GM18870 (cell line): ENCODE measurements at regions not wholly inside any gene's neighbourhood (a gene's known extent, or its start where the extent isn't known, plus 50 kb on each side); places are given as distances from the start of the nearest gene placed in this dataset.

Experiments
- ATAC-seq: cut with Tn5 transposase; IDR thresholded peaks from one replicate; pipeline ENCODE4 v1.9.1; 2021; ENCODE audit warnings: moderate library complexity; ENCODE audit not compliant: unreplicated experiment

DNA sequence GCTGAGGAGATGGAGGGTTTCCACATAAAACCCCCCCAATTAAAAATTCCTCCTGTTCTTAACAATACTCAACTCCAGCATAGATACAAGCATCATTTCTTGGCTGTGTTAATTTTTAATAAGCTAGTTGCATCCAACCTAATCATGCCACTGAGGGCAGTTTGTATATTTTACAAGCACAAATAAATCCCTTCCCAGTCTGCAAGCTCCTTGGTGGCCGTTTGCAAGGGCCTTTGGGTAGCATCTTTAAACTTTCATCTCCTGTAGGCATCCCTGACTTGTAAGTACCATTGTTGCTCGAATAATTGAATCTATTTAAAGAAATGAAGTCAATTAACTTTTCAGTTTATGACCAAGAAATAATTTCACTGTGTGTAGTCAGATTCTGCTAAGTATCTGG, 103.5 kb upstream of the AJAP1 start:
- ATAC-seq, result no peak

DNA sequence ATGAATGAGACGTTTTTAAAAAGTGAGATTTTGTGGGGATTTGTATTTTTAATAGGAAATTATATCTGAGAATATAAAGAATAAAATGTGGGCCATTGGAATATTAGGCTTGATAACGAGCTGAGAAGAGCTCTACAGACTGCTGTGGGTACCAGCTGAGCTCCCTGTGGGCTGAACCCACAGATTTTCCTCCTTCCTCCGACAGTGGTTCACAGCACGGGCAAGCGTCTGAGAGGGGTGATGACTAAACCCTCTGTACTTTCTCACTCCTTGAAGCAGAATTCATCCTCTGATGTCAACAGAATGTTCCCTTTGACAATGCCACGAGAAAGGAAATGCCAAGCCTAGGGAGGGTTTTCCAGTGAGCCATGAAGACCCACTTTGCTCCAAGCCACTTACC, 102.7 kb upstream of the AJAP1 start:
- no peak for ATAC-seq

DNA sequence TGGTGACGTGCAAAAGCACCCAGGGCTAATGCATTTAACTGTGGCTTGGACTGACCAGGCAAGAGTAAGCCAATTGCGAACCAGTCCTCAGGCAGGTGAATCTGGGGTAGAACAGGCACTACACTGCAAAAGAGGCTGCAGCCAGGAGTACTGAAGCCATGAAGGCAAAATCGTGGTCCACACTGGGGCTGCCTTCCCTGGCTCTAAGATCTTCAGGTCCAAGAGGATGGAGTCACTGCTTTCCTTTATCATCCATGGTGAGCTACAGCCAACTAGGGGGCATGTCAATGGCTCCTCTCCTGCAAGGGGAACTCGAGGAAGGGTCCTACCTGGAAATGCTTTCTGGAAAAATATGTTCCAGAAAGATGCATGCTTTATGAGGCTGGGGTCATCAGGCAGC, 100.6 kb upstream of the AJAP1 start:
- ATAC-seq, result no peak

DNA sequence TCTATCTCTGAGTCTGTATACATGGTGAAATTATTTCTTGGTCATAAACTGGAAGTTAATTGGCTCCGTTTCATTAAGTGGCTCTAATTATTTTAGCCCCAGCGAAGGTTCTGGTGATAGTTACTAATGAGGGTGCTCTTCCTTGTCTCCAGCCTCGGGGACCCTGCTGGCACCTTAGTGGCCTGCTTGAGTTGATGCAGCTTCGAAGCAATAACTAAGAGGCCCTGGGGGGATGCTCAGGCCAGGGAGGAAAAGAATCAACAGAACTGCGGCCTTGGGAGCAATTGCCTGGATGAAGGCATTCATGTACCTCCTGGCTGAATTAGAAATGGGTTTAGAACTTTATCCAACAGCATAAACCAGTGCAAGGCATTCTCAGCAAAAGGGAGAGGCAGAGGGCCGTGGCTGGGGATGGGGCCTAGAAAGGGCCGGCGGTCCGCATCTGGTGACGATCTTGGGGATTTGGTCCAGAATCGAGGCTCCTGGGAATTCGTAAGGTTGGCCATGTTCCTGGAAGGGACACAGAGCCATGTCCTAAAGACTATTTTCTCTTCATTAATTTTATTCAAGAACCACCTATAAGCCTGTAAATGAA, 100.0 kb upstream of the AJAP1 start:
- no peak for ATAC-seq

DNA sequence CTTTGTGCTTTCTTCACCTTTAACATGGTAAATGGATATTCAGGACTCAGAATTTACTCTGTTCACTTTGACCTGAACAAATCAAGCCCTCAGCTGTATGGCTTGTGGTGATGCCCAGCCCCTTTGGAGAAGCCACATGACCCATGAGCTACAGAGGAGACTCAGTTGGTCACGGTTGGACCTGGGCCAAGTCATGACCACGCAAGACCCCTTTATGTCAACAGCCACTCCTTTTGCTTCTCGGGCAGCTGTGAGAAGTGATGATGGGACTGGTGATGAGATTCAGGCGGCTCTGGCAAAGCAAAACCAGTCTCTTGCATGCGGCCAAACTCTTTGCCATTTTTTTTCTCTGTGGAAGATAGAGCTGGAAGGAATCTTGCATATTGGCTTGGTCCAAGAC, 96.5 kb upstream of the AJAP1 start:
- ATAC-seq, result no peak

DNA sequence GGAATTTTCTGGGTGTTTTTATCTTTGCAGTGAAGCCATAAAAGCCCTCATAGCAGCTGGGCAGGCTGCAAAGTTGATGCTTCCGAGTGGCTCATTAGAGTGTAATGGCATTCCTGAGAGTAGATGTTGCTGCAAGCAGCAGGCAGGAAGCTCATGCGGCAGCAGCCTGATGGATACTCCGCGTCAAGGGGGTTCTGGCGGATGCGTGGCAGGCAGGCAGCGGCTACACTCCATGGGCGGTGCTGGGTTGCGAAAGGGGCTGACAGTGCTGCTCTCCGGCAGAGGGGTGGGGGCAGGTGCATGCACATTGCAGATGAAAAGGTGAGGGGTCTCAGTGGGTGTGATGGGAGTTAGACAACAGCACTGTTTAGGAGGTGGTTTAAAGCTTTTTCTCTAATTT, 93.2 kb upstream of the AJAP1 start:
- ATAC-seq, result no peak

DNA sequence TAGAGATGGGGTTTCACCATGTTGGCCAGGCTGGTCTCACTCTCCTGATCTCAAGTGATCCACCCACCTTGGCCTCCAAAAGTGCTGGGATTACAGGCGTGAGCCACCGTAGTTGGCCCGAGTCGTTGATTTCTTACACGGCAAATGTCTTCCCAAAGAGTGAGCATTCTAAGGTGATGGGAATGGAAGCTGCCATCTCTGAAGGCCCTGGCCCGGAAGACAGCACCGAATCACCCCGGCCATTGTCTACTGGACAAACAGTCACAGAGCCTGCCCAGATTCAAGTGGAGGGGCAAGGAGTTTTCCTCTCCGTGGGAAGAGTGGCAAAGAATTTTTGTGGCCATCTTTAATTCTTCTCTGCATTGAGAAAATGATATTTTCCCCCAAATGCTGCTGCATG, 92.1 kb upstream of the AJAP1 start:
- ATAC-seq, result no peak

DNA sequence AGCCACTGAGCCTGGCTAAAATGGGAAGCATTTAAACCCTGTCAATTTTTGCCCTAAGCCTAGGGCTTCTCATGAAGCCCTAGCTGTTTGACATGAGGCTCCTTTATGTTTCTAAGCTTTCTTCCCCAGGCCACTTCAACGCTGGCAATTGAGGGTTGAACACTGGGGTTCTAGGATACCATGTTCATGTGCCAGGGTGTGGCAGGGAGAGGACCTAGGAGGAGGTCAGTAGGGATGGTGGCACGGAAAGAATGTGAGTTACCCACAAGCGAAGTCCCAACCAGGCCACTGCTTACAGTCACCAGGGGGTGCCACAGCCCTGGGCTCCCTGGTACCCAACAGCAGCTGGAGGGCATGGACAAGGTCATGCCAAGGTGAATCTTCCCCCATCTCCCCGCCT, 90.8 kb upstream of the AJAP1 start:
- ATAC-seq, result no peak

DNA sequence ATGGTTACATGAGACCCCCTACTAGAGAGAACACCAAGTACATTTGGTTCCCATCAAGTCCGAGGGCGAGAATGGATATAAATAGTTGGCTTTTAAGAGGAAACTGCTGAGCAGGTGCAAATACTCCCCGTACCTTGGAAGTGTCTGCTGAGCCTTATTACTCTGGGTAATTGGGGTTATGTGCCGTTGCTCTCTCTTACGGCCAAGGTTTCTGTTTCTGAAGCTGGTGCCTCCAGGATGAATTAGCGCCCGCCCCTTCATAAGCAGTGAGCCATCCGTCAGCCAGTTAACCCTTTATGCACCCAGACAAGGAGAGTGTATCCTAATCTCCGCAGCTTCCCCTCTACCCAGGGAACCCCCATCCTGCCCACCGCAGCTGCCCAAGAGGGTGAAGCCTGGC, 90.4 kb upstream of the AJAP1 start:
- ATAC-seq, result no peak

DNA sequence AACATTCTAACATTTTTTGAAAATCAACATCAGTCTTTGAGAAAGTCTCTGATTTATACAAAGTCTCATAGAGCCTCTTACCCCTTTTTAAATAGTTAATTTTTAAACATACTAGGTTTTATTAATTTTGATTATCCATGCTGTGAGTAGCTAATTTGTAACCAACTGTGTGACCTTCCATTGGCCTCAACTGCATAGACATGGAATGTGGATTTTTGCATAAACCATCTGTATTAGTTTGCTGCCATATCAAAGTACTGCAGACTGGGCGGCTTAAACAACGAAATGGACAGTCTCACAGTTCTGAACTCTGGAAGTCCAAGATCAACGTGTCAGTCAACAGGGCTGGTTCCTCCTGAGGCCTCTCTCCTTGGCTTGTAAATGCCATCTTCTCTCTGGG, 89.2 kb upstream of the AJAP1 start:
- no peak for ATAC-seq

DNA sequence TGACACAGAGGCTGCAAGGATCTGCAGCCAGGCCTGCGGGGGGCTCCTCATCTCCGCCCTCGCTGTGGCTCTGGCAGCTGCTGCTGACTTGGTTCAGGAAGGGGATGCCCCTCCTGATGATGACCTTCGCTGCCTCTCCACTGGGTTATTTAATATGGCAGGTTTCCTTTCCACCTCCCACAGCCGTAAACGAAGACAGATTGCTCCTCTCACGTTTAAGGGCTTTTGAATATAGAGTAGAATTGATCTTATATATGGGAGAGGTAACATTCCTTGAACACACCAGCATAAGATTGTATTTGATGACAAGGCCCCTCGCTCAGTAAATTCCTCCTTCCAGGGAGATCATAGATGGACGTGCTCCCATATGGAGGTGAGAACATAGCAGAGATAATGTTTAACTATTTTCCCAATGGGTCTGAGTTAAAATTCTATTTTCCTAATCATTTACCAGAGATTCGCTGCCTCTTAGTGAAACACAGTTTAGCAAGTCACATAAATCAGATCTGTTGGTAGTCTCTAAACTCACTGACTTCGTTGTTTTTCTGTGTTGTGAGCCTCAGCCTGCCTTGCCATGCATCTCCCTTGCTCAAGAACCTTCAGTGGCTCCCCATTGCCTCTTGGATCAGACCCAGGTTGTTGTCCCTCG, 88.5 kb upstream of the AJAP1 start:
- ATAC-seq, result no peak

DNA sequence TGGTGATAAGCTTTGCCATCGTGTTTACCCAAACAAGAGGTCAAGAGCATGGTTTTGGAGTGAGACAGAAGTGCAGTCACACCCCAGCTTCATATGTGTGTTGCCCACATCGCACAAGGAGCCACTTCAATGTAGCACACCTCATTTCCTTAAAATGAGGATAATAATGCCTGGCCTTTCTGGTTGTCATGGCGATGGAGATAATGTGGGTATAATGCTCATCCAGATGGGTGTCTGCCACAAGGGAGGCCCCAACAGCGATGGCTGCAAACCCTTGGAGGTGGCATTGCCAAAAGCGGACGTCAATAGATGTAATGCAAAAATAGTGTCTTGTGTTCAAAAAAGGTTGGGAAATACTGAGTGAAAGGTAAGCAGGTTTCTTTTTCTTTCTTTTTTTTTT, 83.1 kb upstream of the AJAP1 start:
- no peak for ATAC-seq

DNA sequence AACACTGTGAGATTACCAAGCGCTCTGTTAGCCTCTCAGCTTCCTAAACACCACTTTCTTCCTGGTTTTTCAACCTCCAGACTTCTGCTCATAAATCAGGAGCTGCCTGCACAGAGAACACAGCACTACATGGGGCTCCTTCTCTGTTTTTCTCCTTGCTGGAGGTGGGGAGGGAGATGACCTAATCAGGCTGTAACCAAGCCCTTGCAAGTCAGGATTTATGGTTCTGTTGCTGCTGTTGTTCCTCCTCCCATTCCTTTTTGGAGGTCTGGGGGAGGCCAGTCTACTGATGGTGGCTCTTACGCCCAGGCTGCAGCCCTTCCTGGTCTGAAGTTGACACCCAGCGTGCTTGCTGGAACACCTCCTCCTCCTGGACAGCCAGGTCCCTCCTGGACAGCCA, 80.9 kb upstream of the AJAP1 start:
- ATAC-seq, result no peak

DNA sequence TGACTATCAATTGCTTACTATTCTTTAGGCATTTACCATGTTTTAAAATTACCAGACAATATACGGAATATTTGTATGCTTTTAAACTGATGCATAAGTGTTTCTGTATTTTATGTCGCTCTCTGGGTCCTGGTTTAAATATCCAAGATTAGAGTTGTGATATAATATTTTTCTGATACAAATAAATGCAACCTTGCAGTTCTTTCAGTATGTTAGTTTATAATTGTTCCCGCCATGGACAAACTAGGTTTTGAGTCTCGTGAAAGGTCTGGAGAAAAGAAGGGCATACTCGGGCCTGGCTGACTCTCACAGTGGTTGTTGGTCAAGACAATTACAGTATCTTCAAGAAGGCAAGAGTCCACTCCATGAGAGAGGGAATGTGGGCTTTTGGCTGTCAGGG, 72.6 kb upstream of the AJAP1 start:
- ATAC-seq, result no peak

DNA sequence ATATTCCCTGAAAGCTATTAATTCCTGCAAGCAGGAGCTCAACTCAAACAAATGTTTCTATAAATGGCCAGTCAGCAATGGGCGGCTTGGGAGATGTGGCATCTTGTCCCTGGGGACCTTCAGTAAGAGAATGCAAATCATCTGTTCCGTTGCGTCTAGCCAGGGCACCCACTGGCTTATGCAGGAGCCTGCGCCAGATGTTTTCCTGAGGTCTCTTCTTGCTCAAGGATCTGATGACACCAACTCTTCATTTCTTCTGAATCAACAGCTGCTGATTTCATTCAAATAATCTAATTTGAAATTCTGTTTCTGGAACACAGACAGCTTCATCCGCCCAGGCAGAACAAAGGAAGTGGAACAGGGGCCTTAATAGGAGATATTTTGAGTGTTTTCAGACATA, 70.0 kb upstream of the AJAP1 start:
- no peak for ATAC-seq

DNA sequence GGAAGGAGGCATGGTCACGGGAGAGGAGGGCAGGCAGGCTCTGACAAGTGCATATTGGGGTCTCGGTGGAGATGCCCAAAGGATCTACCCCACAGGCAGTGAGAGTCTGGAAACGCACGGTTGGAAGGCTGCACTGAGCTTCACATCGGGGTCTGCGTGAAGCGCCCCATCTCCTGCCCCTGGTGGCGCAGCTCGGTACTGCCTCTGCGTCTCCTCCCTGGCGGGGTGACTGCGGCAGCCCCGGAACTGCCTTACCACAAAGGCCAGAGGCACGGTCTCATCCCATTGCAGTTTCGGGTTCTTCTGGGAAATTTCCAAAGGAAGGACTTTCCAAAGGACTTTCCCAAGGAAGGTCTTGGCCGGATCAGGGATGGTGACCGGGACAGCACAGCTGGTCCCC, 69.2 kb upstream of the AJAP1 start:
- ATAC-seq, result no peak

DNA sequence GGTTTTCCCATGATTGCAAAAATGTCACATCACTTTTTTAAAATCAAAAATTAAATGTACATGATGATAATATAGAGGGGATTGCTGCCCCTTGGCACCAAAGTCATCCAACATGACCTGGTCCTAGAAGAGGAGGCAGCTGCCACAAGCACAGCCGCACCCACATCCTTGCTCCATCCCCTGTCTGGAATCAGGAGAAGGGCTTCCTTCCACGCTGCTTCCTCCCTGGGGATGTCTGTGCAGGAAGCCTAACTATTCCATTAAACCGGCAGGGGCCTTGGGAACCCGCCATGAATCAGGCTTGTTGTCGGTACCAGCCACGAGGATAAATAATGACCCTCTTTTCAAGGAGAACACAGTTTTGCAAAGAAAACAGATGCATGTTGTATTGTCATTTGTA, 68.7 kb upstream of the AJAP1 start:
- no peak for ATAC-seq

DNA sequence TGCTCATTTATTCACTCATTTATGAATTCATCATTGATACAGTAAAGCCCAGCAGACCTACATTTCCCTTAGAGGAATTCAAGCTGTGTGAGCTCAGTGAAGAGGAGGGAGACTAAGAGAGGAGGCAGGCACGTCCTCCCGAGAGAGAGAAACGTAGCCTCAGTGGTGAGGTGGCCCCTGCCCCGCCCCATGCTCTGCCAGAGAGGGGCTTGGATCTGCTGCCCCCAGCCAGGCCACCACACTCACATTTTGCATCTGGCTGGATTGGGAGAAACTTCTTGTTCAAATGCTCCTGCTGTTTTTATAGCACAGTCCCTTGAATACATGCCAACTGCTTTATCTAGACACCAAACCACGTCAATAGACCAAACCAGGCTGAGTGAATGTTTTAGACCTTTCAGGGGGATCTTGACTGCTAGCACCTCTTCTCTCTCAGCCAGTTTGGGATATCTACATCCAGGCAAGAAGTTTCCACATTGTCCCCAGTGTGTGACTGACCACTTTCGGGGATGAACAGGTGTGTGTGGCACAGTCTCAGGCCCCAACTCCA, 67.7 kb upstream of the AJAP1 start:
- ATAC-seq, result no peak

DNA sequence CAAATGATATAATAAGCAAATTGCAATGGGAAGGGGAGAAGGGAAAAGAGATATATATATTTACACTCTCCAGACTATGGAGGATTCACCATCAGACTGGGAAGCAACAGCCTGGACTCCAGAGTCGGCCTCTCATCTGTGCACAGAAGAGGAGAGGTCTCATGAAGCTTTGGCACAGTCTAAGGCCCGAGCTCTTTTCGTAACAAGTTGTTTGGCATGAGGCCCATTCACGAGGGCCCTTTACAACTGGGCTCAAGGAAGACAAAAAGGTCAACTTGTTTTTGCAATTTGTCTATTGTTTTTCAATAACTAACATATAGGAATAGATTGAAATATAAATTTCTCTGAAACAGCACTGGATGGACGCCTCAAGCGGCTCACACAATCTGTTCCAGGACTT, 66.7 kb upstream of the AJAP1 start:
- ATAC-seq, result no peak

DNA sequence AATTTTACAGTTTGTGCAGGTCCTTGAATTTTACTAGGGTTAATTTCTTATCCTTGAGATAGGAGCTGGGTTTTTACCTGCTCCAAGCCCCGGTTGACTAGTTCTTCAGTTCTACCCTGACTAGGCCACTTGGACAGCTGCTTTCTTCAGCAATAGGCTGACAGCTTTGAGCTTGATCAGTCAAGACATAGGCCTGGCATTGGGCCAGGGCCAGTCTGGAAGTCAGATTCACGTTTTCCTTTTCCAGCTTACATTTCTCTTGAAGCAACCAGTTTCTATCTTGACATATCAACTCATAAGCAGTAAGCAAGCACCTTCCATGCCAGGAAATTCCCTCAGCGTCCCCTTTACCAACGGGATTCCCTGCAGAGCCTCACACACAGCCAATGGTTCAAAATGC, 63.7 kb upstream of the AJAP1 start:
- no peak for ATAC-seq

DNA sequence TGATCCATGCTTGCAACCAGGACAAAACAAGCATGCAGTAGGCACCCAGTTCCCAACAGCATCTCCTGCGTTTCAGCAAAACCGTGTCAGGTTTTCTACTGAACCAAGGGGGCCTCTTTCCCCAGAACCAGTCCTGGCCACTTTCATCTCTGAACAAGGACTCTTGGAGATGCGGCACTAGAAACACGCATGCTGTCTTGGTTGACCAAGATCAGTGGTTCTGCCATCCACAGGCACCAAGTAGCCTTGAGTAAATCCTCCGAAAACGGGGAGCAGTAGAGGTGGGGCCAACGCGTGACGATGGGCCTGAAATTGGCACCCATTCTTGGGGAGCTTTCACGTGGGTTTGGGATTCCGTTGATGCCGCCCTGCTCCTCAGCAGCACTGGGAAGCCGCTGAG, 62.5 kb upstream of the AJAP1 start:
- ATAC-seq, result no peak

DNA sequence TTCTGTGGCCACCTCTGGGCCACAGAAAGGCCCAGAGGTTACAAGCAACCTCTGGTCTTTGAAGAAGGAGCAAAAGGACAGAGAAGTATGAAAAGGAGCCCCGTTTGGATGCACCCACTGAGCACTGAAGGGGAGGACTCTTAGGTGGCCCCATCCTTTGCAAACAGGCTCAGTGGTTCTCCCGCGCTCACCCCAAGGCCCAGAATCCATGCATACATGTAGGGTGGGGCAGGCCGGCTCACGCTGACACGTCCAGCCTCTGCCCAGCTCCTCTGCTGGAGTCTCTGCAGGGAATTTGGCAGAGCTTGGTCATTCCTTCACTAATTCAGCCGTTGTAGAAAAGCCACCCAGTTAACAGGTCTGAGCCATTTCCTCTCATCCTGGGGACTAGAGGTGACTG, 61.3 kb upstream of the AJAP1 start:
- ATAC-seq, result no peak
